Pancreas (tissue), 10 donors: ENCODE measurements at regions not wholly inside any gene's neighbourhood (a gene's known extent, or its start where the extent isn't known, plus 50 kb on each side); places are given as distances from the start of the nearest gene placed in this dataset.

ENCODE experiments used
- ATAC-seq, 4 donors: fragments of 200-7000 bp; cut with Tn5 transposase; one replicate each; pipeline versions ENCODE4 v1.8.0 to v1.9.1; 2020; ENCODE audit warnings: mild to moderate bottlenecking in 4 of 4, moderate library complexity in 4 of 4
- DNase-seq, 6 donors: peaks; one replicate each; pipeline ENCODE4 v3.0.0-alpha.2; 2020
- FAIRE-seq: peaks from 2 replicates; lab custom pipeline; 2012; peaks lifted over from hg19 to GRCh38; lab: Jason Lieb, UNC
- H3K27ac ChIP-seq, 4 donors: fragments of 200-600 bp; sonication (generic); 1 replicate in 3 of 4; 2 replicates in 1 of 4; pipeline versions ENCODE4 v1.5.0 to v1.8.0; 2020
- H3K27me3 ChIP-seq, 4 donors: fragments of 200-600 bp; one replicate each; pipeline ENCODE4 v1.8.0; 2021
- H3K36me3 ChIP-seq, 3 donors: fragments of 200-600 bp; sonication (generic) in 1 of 3; one replicate each; pipeline versions ENCODE4 v1.5.0 to v1.8.0; 2020 to 2021
- H3K4me1 ChIP-seq, 3 donors: fragments of 200-600 bp; one replicate each; pipeline ENCODE4 v1.8.0; 2021
- H3K4me3 ChIP-seq, 4 donors: fragments of 200-600 bp; sonication (generic) in 2 of 4; one replicate each; pipeline versions ENCODE4 v1.5.0 to v1.8.0; 2020 to 2021
- H3K9me3 ChIP-seq, 4 donors: fragments of 200-600 bp; one replicate each; pipeline ENCODE4 v1.8.0; 2021
- WGBS, 2 donors: extraction: QIAGEN DNeasy Blood & Tissue Kit; methylation state at CpG; one replicate each; pipeline ENCODE4 v1.1.7; 2013; 5-methylcytosine and 5-hydroxymethylcytosine counted together
- intact Hi-C, 3 donors: fragments of 100-400 bp; cut with DNase I; formaldehyde crosslinking; loops; one replicate each; pipeline versions ENCODE4 v1.11.1 to v1.14.2; 2022
- TF ChIP-seq, protein P1 (sequence below), 4 donors: fragments of 200-600 bp; sonication (generic) in 3 of 4; IDR thresholded peaks; one replicate each; pipeline versions ENCODE4 v1.5.0 to v1.8.0; 2021; ENCODE audit warnings: antibody characterized with exemption in 4 of 4
- donor health status: healthy with polysubstance abuse.
- donor health status: DM: no; HTN: no; CAD: no; lungs with moderate emphysema.
- donor health status: DM: no; HTN: no; CAD: no.
- donor health status: control.
- donor health status: control.
- donor health status: Bipolar disorder and iron deficiency.
- donor health status: DM: yes; HTN: yes; CAD: no.
- donor health status: DM: no; HTN: no; CAD: no.
- donor health status: DM: no; HTN: no; CAD: no.
- donor health status: DM: yes; HTN: yes; CAD: no.

DNA sequence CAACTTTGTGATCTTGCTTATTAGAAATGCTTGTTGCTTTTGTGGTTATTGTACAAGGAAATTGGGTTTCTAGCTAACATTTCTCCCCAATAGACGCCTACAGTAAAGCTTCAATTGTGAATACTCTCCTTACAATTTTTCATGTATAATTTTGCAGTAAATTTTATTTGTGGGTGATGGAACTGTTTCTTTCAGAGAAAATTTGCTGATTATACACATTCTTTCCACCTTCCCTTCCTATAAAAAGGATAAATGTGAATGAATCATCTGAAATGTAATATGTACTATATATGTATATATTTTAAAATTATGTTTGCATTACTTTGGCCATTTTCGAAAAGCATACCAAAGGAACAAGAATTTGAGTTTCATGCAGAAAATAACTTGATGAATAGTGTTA lies 162.7 kb upstream of the CRBN start:
- intact Hi-C loops: no loop called here
- TF ChIP-seq, protein P1, sequence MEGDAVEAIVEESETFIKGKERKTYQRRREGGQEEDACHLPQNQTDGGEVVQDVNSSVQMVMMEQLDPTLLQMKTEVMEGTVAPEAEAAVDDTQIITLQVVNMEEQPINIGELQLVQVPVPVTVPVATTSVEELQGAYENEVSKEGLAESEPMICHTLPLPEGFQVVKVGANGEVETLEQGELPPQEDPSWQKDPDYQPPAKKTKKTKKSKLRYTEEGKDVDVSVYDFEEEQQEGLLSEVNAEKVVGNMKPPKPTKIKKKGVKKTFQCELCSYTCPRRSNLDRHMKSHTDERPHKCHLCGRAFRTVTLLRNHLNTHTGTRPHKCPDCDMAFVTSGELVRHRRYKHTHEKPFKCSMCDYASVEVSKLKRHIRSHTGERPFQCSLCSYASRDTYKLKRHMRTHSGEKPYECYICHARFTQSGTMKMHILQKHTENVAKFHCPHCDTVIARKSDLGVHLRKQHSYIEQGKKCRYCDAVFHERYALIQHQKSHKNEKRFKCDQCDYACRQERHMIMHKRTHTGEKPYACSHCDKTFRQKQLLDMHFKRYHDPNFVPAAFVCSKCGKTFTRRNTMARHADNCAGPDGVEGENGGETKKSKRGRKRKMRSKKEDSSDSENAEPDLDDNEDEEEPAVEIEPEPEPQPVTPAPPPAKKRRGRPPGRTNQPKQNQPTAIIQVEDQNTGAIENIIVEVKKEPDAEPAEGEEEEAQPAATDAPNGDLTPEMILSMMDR (IDR thresholded peaks at IDR 0.05): no peak
- no peaks in the 10 kb centered on the region for H3K27me3 ChIP-seq
- DNase-seq: no peak
- ATAC-seq: no peak
- H3K9me3 ChIP-seq: no peaks in the 10 kb centered on the region
- 49 to 66% methylated on average over 2 of the region's 2 CpGs for WGBS, 2 donors
- FAIRE-seq: no peak
- H3K27ac ChIP-seq: no peak overlapping the region
- no peak overlapping the region for H3K4me3 ChIP-seq
- H3K36me3 ChIP-seq: no peaks in the 10 kb centered on the region
- H3K4me1 ChIP-seq: no peaks in the 10 kb centered on the region

DNA sequence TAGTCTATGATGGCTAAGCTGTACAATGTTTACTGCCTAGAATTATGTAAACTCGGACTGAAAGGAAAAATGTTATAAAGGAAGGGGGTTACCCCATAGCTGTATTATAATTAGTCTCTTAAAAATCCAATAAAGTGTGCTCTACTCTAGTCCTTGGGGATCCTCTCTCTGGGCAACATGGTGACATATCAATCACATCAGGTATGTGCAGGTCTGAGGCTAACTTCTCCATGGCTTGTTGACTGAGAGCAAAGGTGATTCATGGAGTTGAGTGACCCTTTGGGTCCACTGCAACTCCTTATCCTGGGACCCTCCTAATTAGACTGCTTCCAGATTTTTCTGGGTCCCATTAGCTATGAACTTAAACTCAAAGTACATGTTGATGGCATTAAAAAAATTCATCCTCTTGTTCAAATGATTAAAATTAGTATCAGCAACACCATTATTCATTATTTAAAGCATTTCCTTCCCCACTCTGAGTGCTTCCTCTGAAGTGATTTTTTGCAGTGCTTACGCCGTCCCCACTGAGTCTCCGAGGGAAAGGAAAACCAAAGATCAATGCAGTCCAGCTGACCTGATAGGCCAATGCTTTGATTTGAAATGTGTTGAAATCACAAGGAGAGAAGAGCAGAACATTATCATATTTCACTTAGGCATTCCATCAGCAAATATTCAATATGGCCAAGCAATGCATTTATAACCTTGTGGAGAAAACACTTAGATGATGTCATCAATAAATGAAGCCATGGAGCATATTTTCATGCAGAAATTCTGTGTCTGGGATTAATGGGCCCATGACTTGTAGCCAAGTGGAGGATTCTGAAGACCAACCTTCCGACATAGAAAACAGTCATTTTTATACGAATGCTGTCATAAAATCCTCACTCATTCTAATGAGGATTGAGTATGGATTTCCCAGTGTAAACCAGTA lies 161.7 kb upstream of the CRBN start:
- intact Hi-C loops: no loop called here
- no peak for ATAC-seq
- FAIRE-seq: no peak
- no peaks in the 10 kb centered on the region for H3K9me3 ChIP-seq
- H3K36me3 ChIP-seq: no peaks in the 10 kb centered on the region
- no peak overlapping the region for H3K27ac ChIP-seq
- no peak for DNase-seq
- WGBS, 2 donors: 51 to 60% methylated on average over 6 of the region's 6 CpGs
- TF ChIP-seq, protein P1 (IDR thresholded peaks at IDR 0.05): no peak
- no peak overlapping the region for H3K4me3 ChIP-seq
- no peaks in the 10 kb centered on the region for H3K4me1 ChIP-seq
- no peaks in the 10 kb centered on the region for H3K27me3 ChIP-seq

- WGBS, 2 donors: 53 to 57% methylated on average over 4 of the region's 4 CpGs
- H3K9me3 ChIP-seq: no peaks in the 10 kb centered on the region
- no peak for DNase-seq
- no peaks in the 10 kb centered on the region for H3K27me3 ChIP-seq
- TF ChIP-seq, protein P1 (IDR thresholded peaks at IDR 0.05): no peak
- no peaks in the 10 kb centered on the region for H3K36me3 ChIP-seq
- H3K4me1 ChIP-seq: no peaks in the 10 kb centered on the region
- no peak overlapping the region for H3K27ac ChIP-seq
- no peak overlapping the region for H3K4me3 ChIP-seq
- ATAC-seq: no peak
- FAIRE-seq: no peak
- intact Hi-C loops: no loop called here
These were observed 161.0 kb upstream of the CRBN start for GRCh38 chr3:3340526-3340925.

DNA sequence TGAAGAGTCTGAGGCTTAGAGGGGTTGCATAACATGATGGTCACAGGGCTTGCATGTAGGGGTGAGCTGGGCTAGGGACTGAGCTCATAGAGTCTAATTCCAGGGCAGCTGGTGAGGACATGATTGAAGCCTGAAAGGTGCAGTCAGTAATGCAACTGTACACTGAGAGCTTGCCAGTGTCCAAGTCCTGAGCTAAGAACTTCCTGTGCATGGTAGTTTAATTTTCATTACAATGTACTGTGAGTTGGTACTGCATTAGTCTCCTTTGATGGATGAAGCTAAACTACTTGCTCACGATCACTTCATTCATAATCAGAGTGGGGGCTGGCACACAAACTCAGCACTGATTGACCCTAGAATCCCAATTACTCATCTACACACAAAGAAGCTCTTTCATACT lies 156.4 kb upstream of the CRBN start:
- DNase-seq (no peak), FAIRE-seq (no peak), ATAC-seq (no peak)
- Histone ChIP-seq H3K36me3 (no peaks in the 10 kb centered on the region), H3K4me1 (no peaks in the 10 kb centered on the region), H3K27me3 (no peaks in the 10 kb centered on the region), H3K4me3 (no peak overlapping the region), H3K9me3 (no peaks in the 10 kb centered on the region), H3K27ac (no peak overlapping the region)
- intact Hi-C loops: no loop called here
- WGBS, 2 donors: 48 to 58% methylated on average over 1 of the region's 1 CpG
- TF ChIP-seq, protein P1 (IDR thresholded peaks at IDR 0.05): no peak

- Histone ChIP-seq H3K9me3 (no peaks in the 10 kb centered on the region), H3K27ac (no peak overlapping the region), H3K4me3 (no peak overlapping the region), H3K27me3 (no peaks in the 10 kb centered on the region), H3K4me1 (no peaks in the 10 kb centered on the region), H3K36me3 (no peaks in the 10 kb centered on the region)
- DNase-seq (no peak), FAIRE-seq (no peak), ATAC-seq (no peak)
- TF ChIP-seq, protein P1 (IDR thresholded peaks at IDR 0.05): no peak
- intact Hi-C loops: no loop called here
- WGBS, 2 donors: 74 to 77% methylated on average over 4 of the region's 4 CpGs
These were observed 155.0 kb upstream of the CRBN start for GRCh38 chr3:3334491-3334890.
